ENCODE measurements at regions not wholly inside any gene's neighbourhood (a gene's known extent, or its start where the extent isn't known, plus 50 kb on each side); places are given as distances from the start of the nearest gene placed in this dataset.

DNA sequence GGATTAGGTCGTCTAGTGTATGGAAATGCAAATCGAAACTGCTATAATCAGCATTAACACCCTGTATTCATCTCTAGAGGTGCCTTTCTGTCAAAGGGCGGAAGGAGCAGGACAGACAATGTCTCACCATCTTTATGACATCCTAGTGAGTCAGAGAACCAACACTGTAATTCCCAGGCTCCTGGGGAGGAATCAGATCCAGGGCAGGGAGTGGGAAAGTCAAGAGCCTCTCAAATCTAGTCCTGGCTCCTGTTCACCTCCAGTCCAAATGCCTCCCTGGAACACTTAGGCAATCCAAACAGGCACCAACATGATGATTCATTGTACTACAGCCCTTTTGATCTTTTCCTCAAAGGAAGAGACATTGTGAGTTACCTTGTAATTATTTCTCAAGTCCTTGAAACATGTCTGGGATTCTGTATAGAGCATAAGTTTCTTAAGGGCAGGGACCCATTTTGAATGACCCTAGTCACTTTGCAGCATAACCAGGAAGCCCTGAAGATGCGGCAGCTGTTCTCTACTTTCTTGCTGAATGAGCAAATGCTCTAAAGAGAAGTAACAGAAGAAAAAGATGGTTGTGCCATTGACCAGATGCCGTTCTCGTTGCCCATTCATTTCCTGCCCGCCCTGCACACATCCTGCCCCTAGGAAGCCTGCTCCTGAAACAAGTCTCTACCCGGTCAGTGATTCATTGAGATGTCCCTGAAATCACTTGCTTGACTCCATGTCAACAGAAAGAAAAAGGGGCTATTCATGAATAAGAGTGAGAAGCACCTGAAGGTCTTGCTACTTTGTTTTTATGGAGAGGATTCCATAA, 112.8 kb upstream of the JARID2 start:
- no peak overlapping the region for H3K27ac ChIP-seq (ENCODE audit: low read length)
- no peak overlapping the region for H3K4me3 ChIP-seq (ENCODE audit: low read length)
- no peaks in the 10 kb centered on the region for H4K20me1 ChIP-seq (ENCODE audit: insufficient read depth)
- no peaks in the 10 kb centered on the region for H3K36me3 ChIP-seq (ENCODE audit: insufficient read depth, low read length)
- H3F3A ChIP-seq (ENCODE audit: insufficient read depth, low read length, poor library complexity, severe bottlenecking), result no peaks in the 10 kb centered on the region
- no peaks in the 10 kb centered on the region for H3K27me3 ChIP-seq (ENCODE audit: insufficient read depth, low read depth, low read length)
- no peak overlapping the region for H2AFZ ChIP-seq (ENCODE audit: low read depth, low read length)
- no peak for TF ChIP-seq POLR2AphosphoS5 (IDR thresholded peaks at IDR 0.05)
- TF ChIP-seq, protein P1, sequence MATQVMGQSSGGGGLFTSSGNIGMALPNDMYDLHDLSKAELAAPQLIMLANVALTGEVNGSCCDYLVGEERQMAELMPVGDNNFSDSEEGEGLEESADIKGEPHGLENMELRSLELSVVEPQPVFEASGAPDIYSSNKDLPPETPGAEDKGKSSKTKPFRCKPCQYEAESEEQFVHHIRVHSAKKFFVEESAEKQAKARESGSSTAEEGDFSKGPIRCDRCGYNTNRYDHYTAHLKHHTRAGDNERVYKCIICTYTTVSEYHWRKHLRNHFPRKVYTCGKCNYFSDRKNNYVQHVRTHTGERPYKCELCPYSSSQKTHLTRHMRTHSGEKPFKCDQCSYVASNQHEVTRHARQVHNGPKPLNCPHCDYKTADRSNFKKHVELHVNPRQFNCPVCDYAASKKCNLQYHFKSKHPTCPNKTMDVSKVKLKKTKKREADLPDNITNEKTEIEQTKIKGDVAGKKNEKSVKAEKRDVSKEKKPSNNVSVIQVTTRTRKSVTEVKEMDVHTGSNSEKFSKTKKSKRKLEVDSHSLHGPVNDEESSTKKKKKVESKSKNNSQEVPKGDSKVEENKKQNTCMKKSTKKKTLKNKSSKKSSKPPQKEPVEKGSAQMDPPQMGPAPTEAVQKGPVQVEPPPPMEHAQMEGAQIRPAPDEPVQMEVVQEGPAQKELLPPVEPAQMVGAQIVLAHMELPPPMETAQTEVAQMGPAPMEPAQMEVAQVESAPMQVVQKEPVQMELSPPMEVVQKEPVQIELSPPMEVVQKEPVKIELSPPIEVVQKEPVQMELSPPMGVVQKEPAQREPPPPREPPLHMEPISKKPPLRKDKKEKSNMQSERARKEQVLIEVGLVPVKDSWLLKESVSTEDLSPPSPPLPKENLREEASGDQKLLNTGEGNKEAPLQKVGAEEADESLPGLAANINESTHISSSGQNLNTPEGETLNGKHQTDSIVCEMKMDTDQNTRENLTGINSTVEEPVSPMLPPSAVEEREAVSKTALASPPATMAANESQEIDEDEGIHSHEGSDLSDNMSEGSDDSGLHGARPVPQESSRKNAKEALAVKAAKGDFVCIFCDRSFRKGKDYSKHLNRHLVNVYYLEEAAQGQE (IDR thresholded peaks at IDR 0.05; ENCODE audit: borderline replicate concordance), result no peak
- no peak for TF ChIP-seq EP300 (conservative IDR thresholded peaks at IDR 0.05; ENCODE audit: poor library complexity, severe bottlenecking)
- no peak for TF ChIP-seq TAF1 (IDR thresholded peaks at IDR 0.05; ENCODE audit: low read depth)
- no peak for TF ChIP-seq SMC3 (conservative IDR thresholded peaks at IDR 0.05; ENCODE audit: poor library complexity)
- no peak for TF ChIP-seq RAD21 (conservative IDR thresholded peaks at IDR 0.05)
- TF ChIP-seq MXI1 (conservative IDR thresholded peaks at IDR 0.05; ENCODE audit: poor library complexity, severe bottlenecking), result no peak
- TF ChIP-seq, protein P2, sequence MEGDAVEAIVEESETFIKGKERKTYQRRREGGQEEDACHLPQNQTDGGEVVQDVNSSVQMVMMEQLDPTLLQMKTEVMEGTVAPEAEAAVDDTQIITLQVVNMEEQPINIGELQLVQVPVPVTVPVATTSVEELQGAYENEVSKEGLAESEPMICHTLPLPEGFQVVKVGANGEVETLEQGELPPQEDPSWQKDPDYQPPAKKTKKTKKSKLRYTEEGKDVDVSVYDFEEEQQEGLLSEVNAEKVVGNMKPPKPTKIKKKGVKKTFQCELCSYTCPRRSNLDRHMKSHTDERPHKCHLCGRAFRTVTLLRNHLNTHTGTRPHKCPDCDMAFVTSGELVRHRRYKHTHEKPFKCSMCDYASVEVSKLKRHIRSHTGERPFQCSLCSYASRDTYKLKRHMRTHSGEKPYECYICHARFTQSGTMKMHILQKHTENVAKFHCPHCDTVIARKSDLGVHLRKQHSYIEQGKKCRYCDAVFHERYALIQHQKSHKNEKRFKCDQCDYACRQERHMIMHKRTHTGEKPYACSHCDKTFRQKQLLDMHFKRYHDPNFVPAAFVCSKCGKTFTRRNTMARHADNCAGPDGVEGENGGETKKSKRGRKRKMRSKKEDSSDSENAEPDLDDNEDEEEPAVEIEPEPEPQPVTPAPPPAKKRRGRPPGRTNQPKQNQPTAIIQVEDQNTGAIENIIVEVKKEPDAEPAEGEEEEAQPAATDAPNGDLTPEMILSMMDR (IDR thresholded peaks at IDR 0.05; ENCODE audit: poor library complexity, severe bottlenecking), result no peak
- TF ChIP-seq EZH2 (IDR thresholded peaks at IDR 0.05; ENCODE audit: borderline replicate concordance, insufficient read depth, low read length, poor library complexity, severe bottlenecking), result no peak
- no peaks in the 10 kb centered on the region for H3K9me3 ChIP-seq (ENCODE audit: low read length)
- H3K9ac ChIP-seq (ENCODE audit: low read length), result no peak overlapping the region
- H3K4me2 ChIP-seq (ENCODE audit: low read length), result no peak overlapping the region
- H3K9me2 ChIP-seq (ENCODE audit: insufficient read depth, low read length), result no peaks in the 10 kb centered on the region
- no peaks in the 10 kb centered on the region for H3K79me2 ChIP-seq (replicated peaks; ENCODE audit: insufficient read depth, low read length)

DNA sequence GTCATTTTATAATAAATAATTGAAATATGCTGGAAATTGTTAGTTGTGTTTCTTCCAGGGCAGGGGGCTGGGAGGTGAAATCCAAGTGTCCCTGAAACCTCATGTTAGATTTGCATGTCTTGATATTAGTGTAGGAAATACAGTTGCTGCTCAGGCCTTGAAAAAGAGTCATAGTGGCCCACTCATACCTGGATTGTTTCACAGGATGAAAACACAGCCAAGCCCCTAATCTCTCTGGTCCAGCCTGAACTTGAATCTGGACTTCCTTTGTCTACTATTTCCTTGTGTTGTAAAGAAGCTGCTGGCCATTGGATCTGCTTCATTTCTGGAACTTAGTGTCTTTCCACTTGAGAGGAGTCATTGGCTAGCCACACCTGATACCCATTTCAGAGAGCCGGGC, 108.8 kb upstream of the JARID2 start:
- no peaks in the 10 kb centered on the region for H3K9me3 ChIP-seq (ENCODE audit: low read length)
- no peak for TF ChIP-seq SMC3 (conservative IDR thresholded peaks at IDR 0.05; ENCODE audit: poor library complexity)
- TF ChIP-seq POLR2AphosphoS5 (IDR thresholded peaks at IDR 0.05), result no peak
- TF ChIP-seq EZH2 (IDR thresholded peaks at IDR 0.05; ENCODE audit: borderline replicate concordance, insufficient read depth, low read length, poor library complexity, severe bottlenecking), result no peak
- TF ChIP-seq EP300 (conservative IDR thresholded peaks at IDR 0.05; ENCODE audit: poor library complexity, severe bottlenecking), result no peak
- TF ChIP-seq RAD21 (conservative IDR thresholded peaks at IDR 0.05), result no peak
- no peak for TF ChIP-seq MXI1 (conservative IDR thresholded peaks at IDR 0.05; ENCODE audit: poor library complexity, severe bottlenecking)
- TF ChIP-seq, protein P1 (IDR thresholded peaks at IDR 0.05; ENCODE audit: borderline replicate concordance), result no peak
- no peak for TF ChIP-seq TAF1 (IDR thresholded peaks at IDR 0.05; ENCODE audit: low read depth)
- TF ChIP-seq, protein P2 (IDR thresholded peaks at IDR 0.05; ENCODE audit: poor library complexity, severe bottlenecking), result no peak
- H3K27me3 ChIP-seq (ENCODE audit: insufficient read depth, low read depth, low read length), result no peaks in the 10 kb centered on the region
- no peak overlapping the region for H3K27ac ChIP-seq (ENCODE audit: low read length)
- no peak overlapping the region for H3K4me3 ChIP-seq (ENCODE audit: low read length)
- H3K36me3 ChIP-seq (ENCODE audit: insufficient read depth, low read length), result no peaks in the 10 kb centered on the region
- H3K79me2 ChIP-seq (replicated peaks; ENCODE audit: insufficient read depth, low read length), result no peaks in the 10 kb centered on the region
- H2AFZ ChIP-seq (ENCODE audit: low read depth, low read length), result no peak overlapping the region
- H3F3A ChIP-seq (ENCODE audit: insufficient read depth, low read length, poor library complexity, severe bottlenecking), result no peaks in the 10 kb centered on the region
- H3K4me2 ChIP-seq (ENCODE audit: low read length), result no peak overlapping the region
- no peak overlapping the region for H3K9ac ChIP-seq (ENCODE audit: low read length)
- H4K20me1 ChIP-seq (ENCODE audit: insufficient read depth), result no peaks in the 10 kb centered on the region
- no peaks in the 10 kb centered on the region for H3K9me2 ChIP-seq (ENCODE audit: insufficient read depth, low read length)
